LoVo (cell line): ENCODE measurements at regions not wholly inside any gene's neighbourhood (a gene's known extent, or its start where the extent isn't known, plus 50 kb on each side); places are given as distances from the start of the nearest gene placed in this dataset.

ENCODE experiments used
- DNase-seq: peaks from one replicate; pipeline ENCODE4 v3.0.0-alpha.2; 2016; ENCODE audit warnings: low spot score

- no peak for DNase-seq
Measured at GRCh38 chr1:5750186-5751162, 241.8 kb downstream of the NPHP4 start.

GRCh38 chr1:5748286-5749225 lies 243.7 kb downstream of the NPHP4 start:
- DNase-seq = no peak

GRCh38 chr1:5747426-5748285 lies 244.6 kb downstream of the NPHP4 start:
- DNase-seq = no peak

GRCh38 chr1:5746611-5747425 lies 245.4 kb downstream of the NPHP4 start:
- no peak for DNase-seq

- peak; percentile 69 for DNase-seq
Measured at GRCh38 chr1:5745800-5746610, 246.2 kb downstream of the NPHP4 start.

GRCh38 chr1:5744911-5745799 lies 247.1 kb downstream of the NPHP4 start:
- DNase-seq = no peak

GRCh38 chr1:5744341-5744740 lies 247.9 kb downstream of the NPHP4 start:
- no peak for DNase-seq

GRCh38 chr1:5743435-5744095 lies 248.7 kb downstream of the NPHP4 start:
- no peak for DNase-seq

GRCh38 chr1:5742801-5743200 lies 249.4 kb downstream of the NPHP4 start:
- no peak for DNase-seq

GRCh38 chr1:5742032-5742431 lies 250.2 kb downstream of the NPHP4 start:
- no peak for DNase-seq

- DNase-seq = no peak
Measured at GRCh38 chr1:5740865-5741860, 251.1 kb downstream of the NPHP4 start.

- no peak for DNase-seq
Measured at GRCh38 chr1:5740450-5740849, 251.8 kb downstream of the NPHP4 start.

- no peak for DNase-seq
Measured at GRCh38 chr1:5739561-5740078, 252.6 kb downstream of the NPHP4 start.

GRCh38 chr1:5738911-5739462 lies 253.2 kb downstream of the NPHP4 start:
- no peak for DNase-seq

- DNase-seq = no peak
Measured at GRCh38 chr1:5737081-5737480, 255.1 kb downstream of the NPHP4 start.

GRCh38 chr1:5734996-5735395 lies 257.2 kb downstream of the NPHP4 start:
- DNase-seq = no peak

- DNase-seq = no peak
Measured at GRCh38 chr1:5734414-5734813, 257.8 kb downstream of the NPHP4 start.
